K562 (cell line): ENCODE measurements at regions not wholly inside any gene's neighbourhood (a gene's known extent, or its start where the extent isn't known, plus 50 kb on each side); places are given as distances from the start of the nearest gene placed in this dataset.

Experiments
- BHLHE40 ChIP-seq: IDR thresholded peaks from 2 replicates; pipeline ENCODE4 v1.6.1; 2011; ENCODE audit warnings: low read length, improper control_type of control experiment
- FOXJ2 ChIP-seq: fragments of 200-800 bp; sonication (Bioruptor generic); IDR thresholded peaks from 2 replicates; pipeline ENCODE4 v1.6.1; 2016; ENCODE audit warnings: missing genetic modification characterization, missing compliant biosample characterization
- GATA2 ChIP-seq: sonication (generic); formaldehyde crosslinking; IDR thresholded peaks from 2 replicates; pipeline ENCODE4 v1.4.0; 2020; ENCODE audit warnings: mild to moderate bottlenecking, missing genetic modification reagents
- MEF2A ChIP-seq: IDR thresholded peaks from 2 replicates; pipeline ENCODE4 v1.6.1; 2011; ENCODE audit warnings: low read depth, mild to moderate bottlenecking, low read length, moderate library complexity; ENCODE audit not compliant: control insufficient read depth
- POLR2AphosphoS5 ChIP-seq: IDR thresholded peaks from 2 replicates; pipeline ENCODE4 v1.6.1; 2011; ENCODE audit warnings: mild to moderate bottlenecking, low read depth, low read length, moderate library complexity; ENCODE audit not compliant: control insufficient read depth, insufficient read depth
- RB1 ChIP-seq: fragments of 450-650 bp; IDR thresholded peaks from 2 replicates; pipeline ENCODE4 v1.6.1; 2017; ENCODE audit warnings: low read depth, mild to moderate bottlenecking
- SAFB2 ChIP-seq: fragments of 200-400 bp; formaldehyde crosslinking; IDR thresholded peaks from 2 replicates; pipeline ENCODE4 v1.6.1; 2018; ENCODE audit warnings: borderline replicate concordance, low read length, low read depth, moderate library complexity; ENCODE audit not compliant: severe bottlenecking
- SP1 ChIP-seq: sonication (generic); formaldehyde crosslinking; IDR thresholded peaks from 2 replicates; pipeline ENCODE4 v1.8.1; 2022; ENCODE audit warnings: mild to moderate bottlenecking, missing genetic modification reagents
- SPI1 ChIP-seq: IDR thresholded peaks from 2 replicates; pipeline ENCODE4 v1.6.1; 2011; ENCODE audit warnings: low read depth, low read length, control low read depth, borderline replicate concordance
- TCF7L2 ChIP-seq: fragments of 150-350 bp; IDR thresholded peaks from 2 replicates; pipeline ENCODE4 v1.6.1; 2016; ENCODE audit warnings: low read depth, mild to moderate bottlenecking, low read length, moderate library complexity
- ZNF143 ChIP-seq: sonication (generic); formaldehyde crosslinking; IDR thresholded peaks from 2 replicates; pipeline ENCODE4 v1.9.0; 2022; ENCODE audit warnings: mild to moderate bottlenecking, missing genetic modification reagents
- ZNF274 ChIP-seq: IDR thresholded peaks from 2 replicates; pipeline ENCODE4 v1.6.1; 2011; ENCODE audit warnings: low read depth, mild to moderate bottlenecking, low read length, moderate library complexity, borderline replicate concordance
- TF ChIP-seq, protein P1 (sequence below): sonication (generic); formaldehyde crosslinking; IDR thresholded peaks from 2 replicates; pipeline ENCODE4 v1.8.0; 2023; ENCODE audit warnings: mild to moderate bottlenecking, missing genetic modification reagents
- TF ChIP-seq, protein P2 (sequence below): fragments of 450-650 bp; IDR thresholded peaks from 2 replicates; pipeline ENCODE4 v1.6.1; 2017; ENCODE audit warnings: antibody characterized with exemption

DNA sequence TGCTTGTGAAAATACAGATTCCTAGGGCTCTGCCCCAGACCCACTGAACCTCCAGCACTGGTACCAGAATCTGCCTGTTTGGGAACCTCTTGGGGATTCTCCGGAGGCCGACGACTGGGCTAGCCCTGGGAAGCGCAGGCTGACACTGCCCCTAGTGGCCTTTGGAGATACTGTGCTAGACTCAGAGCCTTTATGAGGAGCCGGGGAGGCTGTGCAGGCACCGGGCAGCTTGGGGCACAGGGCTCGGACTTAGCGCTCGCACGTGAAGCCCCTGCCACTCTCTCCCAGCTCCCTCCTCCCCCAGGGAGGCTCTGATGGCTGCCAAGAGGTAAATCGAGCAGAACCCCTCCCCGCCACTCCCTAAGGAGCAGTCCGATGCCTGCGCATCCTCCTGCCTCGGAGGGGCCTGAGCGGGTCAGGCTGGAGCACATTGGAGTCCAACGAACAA, 144.6 kb upstream of the TNR start:
- TF ChIP-seq POLR2AphosphoS5 (no peak), FOXJ2 (tag) (no peak), ZNF143 (CRISPR knock-in tag) (no peak), MEF2A (no peak), RB1 (0 out of 2 replicates have a peak, but pooled peaks have one; percentile 21), SPI1 (no peak), TCF7L2 (no peak), SAFB2 (no peak), SP1 (CRISPR knock-in tag) (no peak), GATA2 (CRISPR knock-in tag) (no peak), ZNF274 (no peak), BHLHE40 (no peak)
- TF ChIP-seq, protein P1, sequence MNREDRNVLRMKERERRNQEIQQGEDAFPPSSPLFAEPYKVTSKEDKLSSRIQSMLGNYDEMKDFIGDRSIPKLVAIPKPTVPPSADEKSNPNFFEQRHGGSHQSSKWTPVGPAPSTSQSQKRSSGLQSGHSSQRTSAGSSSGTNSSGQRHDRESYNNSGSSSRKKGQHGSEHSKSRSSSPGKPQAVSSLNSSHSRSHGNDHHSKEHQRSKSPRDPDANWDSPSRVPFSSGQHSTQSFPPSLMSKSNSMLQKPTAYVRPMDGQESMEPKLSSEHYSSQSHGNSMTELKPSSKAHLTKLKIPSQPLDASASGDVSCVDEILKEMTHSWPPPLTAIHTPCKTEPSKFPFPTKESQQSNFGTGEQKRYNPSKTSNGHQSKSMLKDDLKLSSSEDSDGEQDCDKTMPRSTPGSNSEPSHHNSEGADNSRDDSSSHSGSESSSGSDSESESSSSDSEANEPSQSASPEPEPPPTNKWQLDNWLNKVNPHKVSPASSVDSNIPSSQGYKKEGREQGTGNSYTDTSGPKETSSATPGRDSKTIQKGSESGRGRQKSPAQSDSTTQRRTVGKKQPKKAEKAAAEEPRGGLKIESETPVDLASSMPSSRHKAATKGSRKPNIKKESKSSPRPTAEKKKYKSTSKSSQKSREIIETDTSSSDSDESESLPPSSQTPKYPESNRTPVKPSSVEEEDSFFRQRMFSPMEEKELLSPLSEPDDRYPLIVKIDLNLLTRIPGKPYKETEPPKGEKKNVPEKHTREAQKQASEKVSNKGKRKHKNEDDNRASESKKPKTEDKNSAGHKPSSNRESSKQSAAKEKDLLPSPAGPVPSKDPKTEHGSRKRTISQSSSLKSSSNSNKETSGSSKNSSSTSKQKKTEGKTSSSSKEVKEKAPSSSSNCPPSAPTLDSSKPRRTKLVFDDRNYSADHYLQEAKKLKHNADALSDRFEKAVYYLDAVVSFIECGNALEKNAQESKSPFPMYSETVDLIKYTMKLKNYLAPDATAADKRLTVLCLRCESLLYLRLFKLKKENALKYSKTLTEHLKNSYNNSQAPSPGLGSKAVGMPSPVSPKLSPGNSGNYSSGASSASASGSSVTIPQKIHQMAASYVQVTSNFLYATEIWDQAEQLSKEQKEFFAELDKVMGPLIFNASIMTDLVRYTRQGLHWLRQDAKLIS (CRISPR knock-in tag) = no peak
- TF ChIP-seq, protein P2, sequence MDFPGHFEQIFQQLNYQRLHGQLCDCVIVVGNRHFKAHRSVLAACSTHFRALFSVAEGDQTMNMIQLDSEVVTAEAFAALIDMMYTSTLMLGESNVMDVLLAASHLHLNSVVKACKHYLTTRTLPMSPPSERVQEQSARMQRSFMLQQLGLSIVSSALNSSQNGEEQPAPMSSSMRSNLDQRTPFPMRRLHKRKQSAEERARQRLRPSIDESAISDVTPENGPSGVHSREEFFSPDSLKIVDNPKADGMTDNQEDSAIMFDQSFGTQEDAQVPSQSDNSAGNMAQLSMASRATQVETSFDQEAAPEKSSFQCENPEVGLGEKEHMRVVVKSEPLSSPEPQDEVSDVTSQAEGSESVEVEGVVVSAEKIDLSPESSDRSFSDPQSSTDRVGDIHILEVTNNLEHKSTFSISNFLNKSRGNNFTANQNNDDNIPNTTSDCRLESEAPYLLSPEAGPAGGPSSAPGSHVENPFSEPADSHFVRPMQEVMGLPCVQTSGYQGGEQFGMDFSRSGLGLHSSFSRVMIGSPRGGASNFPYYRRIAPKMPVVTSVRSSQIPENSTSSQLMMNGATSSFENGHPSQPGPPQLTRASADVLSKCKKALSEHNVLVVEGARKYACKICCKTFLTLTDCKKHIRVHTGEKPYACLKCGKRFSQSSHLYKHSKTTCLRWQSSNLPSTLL = no peak
